Endothelial cell of umbilical vein (primary cell): ENCODE measurements at regions not wholly inside any gene's neighbourhood (a gene's known extent, or its start where the extent isn't known, plus 50 kb on each side); places are given as distances from the start of the nearest gene placed in this dataset.

ENCODE experiments used
- BruUV-seq: library from RNA; stranded (reverse); fragments of 400-500 nt; replicated peaks from 2 replicates; lab custom pipeline; 2021; lab: Mats Ljungman, UMichigan
- CTCF ChIA-PET: fragments of 300-600, 350-600 bp; sonication (Branson Sonifier 250); formaldehyde crosslinking; loops from one replicate; lab custom pipeline; 2021; ENCODE audit warnings: antibody characterized with exemption, inconsistent platforms; lab: Charles Lee
- POLR2A ChIA-PET: fragments of 300-600, 350-600 bp; sonication (Branson Sonifier 250); formaldehyde crosslinking; loops from one replicate; lab custom pipeline; 2021; ENCODE audit warnings: antibody characterized with exemption, inconsistent platforms; lab: Charles Lee
- DNase-seq: peaks from one replicate; pipeline ENCODE4 v3.0.0-alpha.2; 2011; ENCODE audit warnings: low read depth, low spot score
- FAIRE-seq: peaks from 2 replicates; lab custom pipeline; 2011; peaks lifted over from hg19 to GRCh38; lab: Jason Lieb, UNC
- H2AFZ ChIP-seq: 2 replicates; pipeline ENCODE4 v1.6.0; 2012; ENCODE audit warnings: low read depth, low read length, control low read depth, inconsistent platforms
- H3K27ac ChIP-seq: 2 replicates; pipeline ENCODE4 v1.5.1; 2011; ENCODE audit warnings: low read depth, mild to moderate bottlenecking, control low read depth, low read length, moderate library complexity; ENCODE audit not compliant: insufficient read depth
- H3K27me3 ChIP-seq, 2 experiments: 2 replicates each; pipeline versions ENCODE4 v1.6.0 to v1.6.1; 2011; ENCODE audit warnings: low read length in 2 of 2, mixed read lengths in 1 of 2; ENCODE audit not compliant: control insufficient read depth in 2 of 2, insufficient read depth in 2 of 2
- H3K36me3 ChIP-seq, 2 experiments: 2 replicates in 1 of 2; 3 replicates in 1 of 2; pipeline ENCODE4 v1.5.1; 2011; ENCODE audit warnings: low read length in 2 of 2, mild to moderate bottlenecking in 1 of 2, moderate library complexity in 1 of 2; ENCODE audit not compliant: control insufficient read depth in 2 of 2, insufficient read depth in 2 of 2; ENCODE audit errors: extremely low read depth in 1 of 2
- H3K4me1 ChIP-seq: 3 replicates; pipeline ENCODE4 v1.5.1; 2011; ENCODE audit warnings: mild to moderate bottlenecking, low read length; ENCODE audit not compliant: control insufficient read depth, insufficient read depth; ENCODE audit errors: extremely low read depth
- H3K4me2 ChIP-seq: 2 replicates; pipeline ENCODE4 v1.6.1; 2011; ENCODE audit warnings: low read length, control low read depth, mixed read lengths; ENCODE audit not compliant: insufficient read depth
- H3K4me3 ChIP-seq, 3 experiments: fragments of 200-600 bp in 1 of 3; sonication (generic), shearing (Covaris generic) in 1 of 3; replicated peaks in 1 of 3; 2 replicates each; pipeline ENCODE4 v1.5.1; 2011 to 2016; ENCODE audit warnings: control low read depth in 3 of 3, low read length in 3 of 3, mild to moderate bottlenecking in 2 of 3, inconsistent platforms in 1 of 3, low read depth in 1 of 3, moderate library complexity in 1 of 3; ENCODE audit not compliant: insufficient read depth in 1 of 3
- H3K79me2 ChIP-seq: 2 replicates; pipeline ENCODE4 v1.6.0; 2012; ENCODE audit warnings: low read length, inconsistent platforms; ENCODE audit not compliant: control insufficient read depth, insufficient read depth
- H3K9ac ChIP-seq: replicated peaks from 2 replicates; pipeline ENCODE3; 2011; ENCODE audit warnings: low read length, control low read depth; ENCODE audit not compliant: insufficient read depth; ENCODE audit errors: extremely low read depth
- H3K9me1 ChIP-seq: replicated peaks from 3 replicates; pipeline ENCODE4 v1.6.0; 2011; ENCODE audit warnings: mild to moderate bottlenecking, low read length; ENCODE audit not compliant: control insufficient read depth, insufficient read depth; ENCODE audit errors: extremely low read depth
- H3K9me3 ChIP-seq: replicated peaks from 2 replicates; pipeline ENCODE4 v1.5.1; 2012; ENCODE audit warnings: low read length, inconsistent platforms; ENCODE audit not compliant: control insufficient read depth, insufficient read depth
- H4K20me1 ChIP-seq: replicated peaks from 2 replicates; pipeline ENCODE3; 2011; ENCODE audit warnings: mild to moderate bottlenecking, low read length; ENCODE audit not compliant: control insufficient read depth, insufficient read depth; ENCODE audit errors: extremely low read depth
- CTCF ChIP-seq, 2 donors: IDR thresholded peaks; 1 replicate in 1 of 2; 2 replicates in 1 of 2; pipeline ENCODE4 v1.5.1; 2011; ENCODE audit warnings: low read length in 2 of 2, mild to moderate bottlenecking in 2 of 2, moderate library complexity in 2 of 2, control low read depth in 1 of 2, inconsistent platforms in 1 of 2, low read depth in 1 of 2; ENCODE audit not compliant: insufficient read depth in 1 of 2; ENCODE audit errors: extremely low read depth in 1 of 2
- EZH2 ChIP-seq: IDR thresholded peaks from 2 replicates; pipeline ENCODE4 v1.6.1; 2012; ENCODE audit warnings: borderline replicate concordance, low read depth, mild to moderate bottlenecking, moderate library complexity, low read length, inconsistent platforms; ENCODE audit not compliant: severe bottlenecking
- FOS ChIP-seq: IDR thresholded peaks from 2 replicates; pipeline ENCODE4 v1.6.1; 2011; ENCODE audit warnings: mild to moderate bottlenecking, low read length, moderate library complexity, borderline replicate concordance; ENCODE audit not compliant: insufficient read depth
- GATA2 ChIP-seq: IDR thresholded peaks from 2 replicates; pipeline ENCODE4 v1.7.0; 2011; ENCODE audit warnings: low read depth, mild to moderate bottlenecking, moderate library complexity, mixed read lengths, low read length; ENCODE audit not compliant: insufficient read length, insufficient read depth
- JUN ChIP-seq: IDR thresholded peaks from 2 replicates; pipeline ENCODE4 v1.6.1; 2011; ENCODE audit warnings: borderline replicate concordance, low read depth; ENCODE audit not compliant: insufficient read length, insufficient read depth
- MYC ChIP-seq: IDR thresholded peaks from one replicate; pipeline ENCODE4 v1.6.1; 2011; ENCODE audit warnings: mild to moderate bottlenecking, low read depth, low read length
- POLR2A ChIP-seq: IDR thresholded peaks from 2 replicates; pipeline ENCODE4 v1.6.1; 2012; ENCODE audit warnings: low read depth, mild to moderate bottlenecking, control low read depth, low read length
- POLR2AphosphoS5 ChIP-seq: IDR thresholded peaks from 2 replicates; pipeline ENCODE4 v1.6.1; 2012; ENCODE audit warnings: low read depth, mild to moderate bottlenecking, control low read depth, low read length, moderate library complexity; ENCODE audit not compliant: insufficient read depth
- dilution Hi-C: fragments of 300-500 bp; cut with MboI; formaldehyde crosslinking; loops from one replicate; pipeline ENCODE4 v1.15.0; 2019; ENCODE audit warnings: low sequenced_read_pairs; ENCODE audit not compliant: extremely low pct_ligation_motif_present
- intact Hi-C: fragments of 100-400 bp; cut with micrococcal nuclease; formaldehyde crosslinking; loops from one replicate; pipeline ENCODE4 v1.10.0; 2022
- TF ChIP-seq, protein P1 (sequence below): IDR thresholded peaks from 2 replicates; pipeline ENCODE4 v1.6.1; 2011; ENCODE audit not compliant: insufficient read depth, insufficient read length

DNA sequence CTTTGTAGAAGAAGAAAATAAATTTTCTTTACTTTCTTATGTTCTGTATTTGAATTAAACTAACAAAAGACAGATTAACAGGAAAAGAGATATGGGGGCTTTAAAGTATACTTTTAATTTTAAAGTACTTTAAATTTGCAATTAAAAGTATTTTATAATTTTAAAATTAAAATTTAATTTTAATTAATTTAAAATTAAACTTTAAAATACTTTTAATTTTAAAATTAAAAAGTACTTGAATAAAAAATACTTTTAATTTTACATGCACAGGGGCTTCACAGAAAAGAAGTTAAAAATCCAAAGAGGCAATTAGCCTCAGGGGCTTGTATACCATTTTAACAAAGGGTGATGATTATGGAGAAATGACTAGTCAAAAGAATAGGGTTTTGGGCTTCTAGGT lies 420.5 kb upstream of the TGFBR2 start:
- Histone ChIP-seq H2AFZ (no peak overlapping the region), H3K36me3 (no peaks in the 10 kb centered on the region), H3K9ac (no peak overlapping the region), H3K27me3 (peaks cover 4 to 12% of the 10 kb centered on the region in 2 experiments), H3K4me3 (no peak overlapping the region), H3K4me2 (no peak overlapping the region), H3K9me1 (no peaks in the 10 kb centered on the region), H3K4me1 (peaks cover 3% of the 10 kb centered on the region), H3K27ac (no peak overlapping the region), H3K9me3 (no peaks in the 10 kb centered on the region), H3K79me2 (no peaks in the 10 kb centered on the region), H4K20me1 (no peaks in the 10 kb centered on the region)
- TF ChIP-seq GATA2 (no peak), MYC (no peak), CTCF (IDR thresholded peaks at IDR 0.05; ENCODE audit: extremely low read depth in 1 of 2, insufficient read depth in 1 of 2, low read depth in 1 of 2, low read length in 2 of 2) (no peak), POLR2A (no peak), FOS (no peak), EZH2 (no peak), POLR2AphosphoS5 (no peak), JUN (no peak)
- TF ChIP-seq, protein P1, sequence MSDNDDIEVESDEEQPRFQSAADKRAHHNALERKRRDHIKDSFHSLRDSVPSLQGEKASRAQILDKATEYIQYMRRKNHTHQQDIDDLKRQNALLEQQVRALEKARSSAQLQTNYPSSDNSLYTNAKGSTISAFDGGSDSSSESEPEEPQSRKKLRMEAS: no peak
- POLR2A ChIA-PET: no interaction called here
- CTCF ChIA-PET: interaction anchor here (1.8 to 2.3 kb wide), 2 partner anchors 13 to 143 kb away, joined by 4 to 10 read pairs; no protein-coding TSS in a partner anchor
- DNase-seq: no peak
- dilution Hi-C loops (no loop called here), intact Hi-C loops (no loop called here)
- no TSS peak for BruUV-seq
- no peak for FAIRE-seq
